GM19240 (cell line): ENCODE measurements at regions not wholly inside any gene's neighbourhood (a gene's known extent, or its start where the extent isn't known, plus 50 kb on each side); places are given as distances from the start of the nearest gene placed in this dataset.
"Not testable (repeated sequence)": the region's sequence is repeated elsewhere in the genome, so short reads cannot be mapped to it uniquely, and the experiment has no call there.

Source experiments
- DNase-seq: peaks from one replicate; pipeline ENCODE4 v3.0.0; 2011; ENCODE audit warnings: low spot score; ENCODE audit not compliant: insufficient read length

GRCh38 chr1:198809247-198809646, 170.4 kb downstream of the PTPRC start:
- no peak for DNase-seq

GRCh38 chr1:198811449-198811848, 172.6 kb downstream of the PTPRC start:
- no peak for DNase-seq

GRCh38 chr1:198823626-198824025, 184.8 kb downstream of the PTPRC start:
- no peak for DNase-seq

GRCh38 chr1:198825254-198825653, 186.4 kb downstream of the PTPRC start:
- no peak for DNase-seq

GRCh38 chr1:198829356-198829755, 190.5 kb downstream of the PTPRC start:
- DNase-seq, result no peak

GRCh38 chr1:198829944-198830343, 191.1 kb downstream of the PTPRC start:
- DNase-seq, result no peak

GRCh38 chr1:198830412-198830811, 191.6 kb downstream of the PTPRC start:
- no peak for DNase-seq

GRCh38 chr1:198833706-198834503, 195.1 kb downstream of the PTPRC start:
- no peak for DNase-seq

- no peak for DNase-seq
Observed at GRCh38 chr1:198837278-198838021, 198.6 kb downstream of the PTPRC start.

GRCh38 chr1:198838022-198838342, 199.1 kb downstream of the PTPRC start:
- no peak for DNase-seq

GRCh38 chr1:198841477-198841876, 202.6 kb downstream of the PTPRC start:
- no peak for DNase-seq

- no peak for DNase-seq
Observed at GRCh38 chr1:198842686-198843085, 203.8 kb downstream of the PTPRC start.

- DNase-seq, result no peak
Observed at GRCh38 chr1:198845271-198845670, 206.4 kb downstream of the PTPRC start.

GRCh38 chr1:198845851-198846250, 207.0 kb downstream of the PTPRC start:
- no peak for DNase-seq

GRCh38 chr1:198846556-198846955, 207.7 kb downstream of the PTPRC start:
- DNase-seq, result no peak

GRCh38 chr1:198848206-198848605, 209.4 kb downstream of the PTPRC start:
- DNase-seq, result no peak

- no peak for DNase-seq
Observed at GRCh38 chr1:198848649-198849048, 209.8 kb downstream of the PTPRC start.

GRCh38 chr1:198849093-198849492, 210.3 kb downstream of the PTPRC start:
- no peak for DNase-seq

- DNase-seq, result no peak
Observed at GRCh38 chr1:198850196-198850595, 211.4 kb downstream of the PTPRC start.

- not testable (repeated sequence) for DNase-seq
Observed at GRCh38 chr1:198850966-198851365, 212.1 kb downstream of the PTPRC start.

GRCh38 chr1:198856601-198857000, 217.8 kb downstream of the PTPRC start:
- no peak for DNase-seq

GRCh38 chr1:198858033-198858432, 219.2 kb downstream of the PTPRC start:
- DNase-seq, result no peak

GRCh38 chr1:198860371-198860770, 221.5 kb downstream of the PTPRC start:
- no peak for DNase-seq
